Brain microvascular endothelial cell (primary cell): ENCODE measurements at regions not wholly inside any gene's neighbourhood (a gene's known extent, or its start where the extent isn't known, plus 50 kb on each side); places are given as distances from the start of the nearest gene placed in this dataset.

Experiments used
- DNase-seq: peaks from one replicate; pipeline ENCODE4 v3.0.0-alpha.2; 2020
- H3K27ac ChIP-seq: fragments of 250-450 bp; sonication (Bioruptor Pico); 2 replicates; pipeline ENCODE4 v1.5.1; 2020; ENCODE audit warnings: mild to moderate bottlenecking, moderate library complexity
- H3K27me3 ChIP-seq: fragments of 250-450 bp; sonication (Bioruptor Pico); replicated peaks from 2 replicates; pipeline ENCODE4 v1.5.1; 2020; ENCODE audit warnings: mild to moderate bottlenecking
- H3K36me3 ChIP-seq: fragments of 250-450 bp; sonication (Bioruptor Pico); replicated peaks from 2 replicates; pipeline ENCODE4 v1.5.1; 2020; ENCODE audit warnings: mild to moderate bottlenecking
- H3K4me3 ChIP-seq: 2 replicates; pipeline ENCODE4 v1.5.1; 2011; ENCODE audit warnings: low read depth, mild to moderate bottlenecking, control low read depth, low read length, moderate library complexity
- in situ Hi-C: cut with HindIII; loops from 2 replicates; pipeline ENCODE4 v1.10.0; 2017; ENCODE audit warnings: low sequenced_read_pairs, low pct_ligation_motif_present
- TF ChIP-seq, protein P1 (sequence below): IDR thresholded peaks from 2 replicates; pipeline ENCODE4 v1.5.1; 2011; ENCODE audit warnings: low read depth, mild to moderate bottlenecking, moderate library complexity, low read length, control low read depth, inconsistent platforms; ENCODE audit errors: missing control alignments

DNA sequence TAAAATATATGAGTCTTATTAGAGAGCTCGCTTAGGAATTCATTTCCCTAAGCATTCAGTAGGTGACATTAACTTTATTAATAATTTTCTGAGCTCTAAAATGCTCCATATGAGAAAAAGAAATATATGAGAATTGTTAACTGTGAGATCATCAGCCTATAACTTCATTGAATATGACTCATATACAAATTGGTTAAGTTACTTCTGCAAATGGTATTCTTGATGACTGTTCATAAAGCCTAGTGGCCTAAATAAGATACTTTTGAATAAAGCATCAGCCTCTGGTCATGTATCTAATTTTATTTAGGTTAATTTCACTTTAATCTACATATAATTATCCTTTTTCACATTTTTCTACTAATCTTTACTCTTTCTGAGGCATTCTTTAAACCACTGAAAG is 710.2 kb upstream of the ACO1 start:
- DNase-seq, result no peak
- Histone ChIP-seq H3K27me3 (no peaks in the 10 kb centered on the region), H3K27ac (no peak overlapping the region), H3K36me3 (no peaks in the 10 kb centered on the region), H3K4me3 (no peak overlapping the region)
- in situ Hi-C loops, result no loop called here
- TF ChIP-seq, protein P1, sequence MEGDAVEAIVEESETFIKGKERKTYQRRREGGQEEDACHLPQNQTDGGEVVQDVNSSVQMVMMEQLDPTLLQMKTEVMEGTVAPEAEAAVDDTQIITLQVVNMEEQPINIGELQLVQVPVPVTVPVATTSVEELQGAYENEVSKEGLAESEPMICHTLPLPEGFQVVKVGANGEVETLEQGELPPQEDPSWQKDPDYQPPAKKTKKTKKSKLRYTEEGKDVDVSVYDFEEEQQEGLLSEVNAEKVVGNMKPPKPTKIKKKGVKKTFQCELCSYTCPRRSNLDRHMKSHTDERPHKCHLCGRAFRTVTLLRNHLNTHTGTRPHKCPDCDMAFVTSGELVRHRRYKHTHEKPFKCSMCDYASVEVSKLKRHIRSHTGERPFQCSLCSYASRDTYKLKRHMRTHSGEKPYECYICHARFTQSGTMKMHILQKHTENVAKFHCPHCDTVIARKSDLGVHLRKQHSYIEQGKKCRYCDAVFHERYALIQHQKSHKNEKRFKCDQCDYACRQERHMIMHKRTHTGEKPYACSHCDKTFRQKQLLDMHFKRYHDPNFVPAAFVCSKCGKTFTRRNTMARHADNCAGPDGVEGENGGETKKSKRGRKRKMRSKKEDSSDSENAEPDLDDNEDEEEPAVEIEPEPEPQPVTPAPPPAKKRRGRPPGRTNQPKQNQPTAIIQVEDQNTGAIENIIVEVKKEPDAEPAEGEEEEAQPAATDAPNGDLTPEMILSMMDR, result no peak

DNA sequence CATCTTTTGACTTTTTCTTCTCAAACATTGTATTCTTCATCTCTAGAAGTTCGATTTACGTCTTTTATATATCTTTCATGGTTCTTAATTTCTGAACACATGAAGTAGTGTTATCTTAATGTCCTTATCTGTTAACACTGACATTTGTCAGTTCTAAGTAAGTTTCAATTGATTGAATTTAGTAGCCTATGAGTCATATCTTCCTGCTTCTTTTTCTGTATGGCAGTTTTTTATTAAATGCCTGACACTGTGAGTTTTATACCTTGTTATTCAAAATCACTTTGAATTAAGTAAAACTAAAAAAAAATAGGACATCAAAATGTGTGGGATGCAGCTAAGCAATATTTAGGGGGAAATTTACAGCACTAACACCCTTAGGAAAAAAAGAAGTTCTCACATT is 707.0 kb upstream of the ACO1 start:
- DNase-seq, result no peak
- H3K27me3 ChIP-seq, result no peaks in the 10 kb centered on the region
- in situ Hi-C loops, result no loop called here
- TF ChIP-seq, protein P1, result no peak
- H3K36me3 ChIP-seq, result no peaks in the 10 kb centered on the region
- H3K4me3 ChIP-seq, result no peak overlapping the region
- no peak overlapping the region for H3K27ac ChIP-seq

DNA sequence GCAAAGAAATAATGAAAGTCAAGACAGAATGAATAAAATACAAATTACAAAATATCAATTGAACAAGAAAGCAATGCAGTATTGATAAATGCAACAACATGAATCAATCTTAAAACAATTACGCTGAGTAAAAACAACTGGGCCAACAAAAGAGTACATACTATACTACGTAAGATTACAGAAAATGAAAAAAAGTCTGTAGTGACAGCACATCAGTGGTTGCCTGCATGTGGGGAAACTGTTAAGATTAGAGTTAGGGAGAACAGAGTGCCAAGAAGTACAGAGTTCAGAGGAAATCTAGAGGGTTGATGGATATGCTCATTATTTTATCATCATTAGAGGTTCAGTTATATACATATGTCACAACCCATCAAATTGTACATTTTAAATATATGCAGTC is 706.6 kb upstream of the ACO1 start:
- TF ChIP-seq, protein P1, result no peak
- Histone ChIP-seq H3K27ac (no peak overlapping the region), H3K27me3 (no peaks in the 10 kb centered on the region), H3K36me3 (no peaks in the 10 kb centered on the region), H3K4me3 (no peak overlapping the region)
- in situ Hi-C loops, result no loop called here
- DNase-seq, result no peak

DNA sequence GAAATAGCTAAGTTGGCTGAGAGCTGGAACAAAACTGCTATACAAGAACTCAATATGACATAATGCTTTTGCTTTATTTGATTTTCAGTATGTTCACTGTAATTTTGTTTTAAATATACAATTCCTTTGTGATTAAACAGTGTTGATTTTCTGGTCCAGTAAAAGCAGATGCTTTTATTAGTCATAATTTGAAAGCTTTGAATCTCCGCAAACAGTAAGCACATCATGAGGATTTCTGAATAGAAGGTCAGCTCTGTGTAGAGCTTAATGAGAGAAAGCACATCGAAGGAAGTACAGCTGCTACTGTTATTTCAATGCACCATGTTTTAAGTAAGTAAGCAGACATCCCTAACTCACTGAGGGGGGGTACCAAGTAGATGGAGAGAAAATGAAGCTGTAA is 701.3 kb upstream of the ACO1 start:
- TF ChIP-seq, protein P1, result no peak
- Histone ChIP-seq H3K27ac (no peak overlapping the region), H3K27me3 (no peaks in the 10 kb centered on the region), H3K36me3 (no peaks in the 10 kb centered on the region), H3K4me3 (no peak overlapping the region)
- no peak for DNase-seq
- in situ Hi-C loops, result no loop called here

DNA sequence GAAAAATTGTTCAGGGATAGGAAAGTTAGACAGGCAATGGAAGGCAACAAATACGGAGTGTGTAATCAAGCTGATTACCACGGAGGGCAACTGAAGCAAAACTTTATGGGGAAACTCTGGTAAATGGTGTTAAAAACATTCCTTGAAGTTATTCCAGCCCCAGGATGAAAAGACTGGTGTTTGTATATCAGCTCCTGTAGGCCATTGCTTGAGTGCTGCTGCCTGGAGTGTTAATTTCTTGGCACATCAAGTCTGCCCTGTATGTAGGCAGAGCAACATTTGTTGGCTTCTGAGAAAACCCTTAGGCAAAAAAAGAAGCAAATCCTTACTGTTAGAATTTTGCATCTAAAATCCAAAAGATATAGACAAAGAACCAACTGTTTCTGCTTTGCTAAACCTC is 686.5 kb upstream of the ACO1 start:
- H3K36me3 ChIP-seq, result no peaks in the 10 kb centered on the region
- H3K4me3 ChIP-seq, result no peak overlapping the region
- in situ Hi-C loops, result no loop called here
- H3K27ac ChIP-seq, result no peak overlapping the region
- TF ChIP-seq, protein P1, result no peak
- no peaks in the 10 kb centered on the region for H3K27me3 ChIP-seq
- DNase-seq, result no peak

DNA sequence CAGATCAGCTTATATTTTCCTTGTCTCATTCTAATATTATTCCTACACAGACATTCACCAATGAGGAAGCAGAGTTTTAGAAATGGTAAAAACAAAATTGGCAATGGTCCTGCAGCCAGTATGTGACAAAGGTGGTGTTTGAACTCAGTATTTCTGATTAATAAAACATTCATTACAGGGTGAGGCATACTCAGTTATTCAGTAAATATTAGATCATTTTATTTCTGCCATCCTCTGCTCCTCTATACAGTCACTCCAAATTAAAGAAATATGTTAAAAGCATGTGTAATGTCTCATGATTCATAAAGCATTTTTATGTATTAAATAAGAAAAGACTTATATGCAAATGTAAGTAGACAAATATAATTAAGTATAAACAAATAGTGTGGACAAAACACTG is 684.6 kb upstream of the ACO1 start:
- H3K27me3 ChIP-seq, result no peaks in the 10 kb centered on the region
- no peak for DNase-seq
- in situ Hi-C loops, result no loop called here
- no peaks in the 10 kb centered on the region for H3K36me3 ChIP-seq
- H3K4me3 ChIP-seq, result no peak overlapping the region
- TF ChIP-seq, protein P1, result no peak
- no peak overlapping the region for H3K27ac ChIP-seq
